CD4-positive, alpha-beta T cell treated with Interleukin-15 for 1 hour (primary cell): ENCODE measurements at regions not wholly inside any gene's neighbourhood (a gene's known extent, or its start where the extent isn't known, plus 50 kb on each side); places are given as distances from the start of the nearest gene placed in this dataset.

Experiments used
- DNase-seq: peaks from one replicate; pipeline ENCODE4 v3.0.0-alpha.2; 2020

GRCh38 chr16:79543219-79543618 is 57.3 kb downstream of the MAF start:
- DNase-seq, result no peak

GRCh38 chr16:79542237-79542774 is 58.2 kb downstream of the MAF start:
- DNase-seq, result no peak

GRCh38 chr16:79540825-79541595 is 59.5 kb downstream of the MAF start:
- DNase-seq, result no peak

GRCh38 chr16:79537584-79537983 is 63.0 kb downstream of the MAF start:
- no peak for DNase-seq

- DNase-seq, result no peak
Observed at GRCh38 chr16:79536958-79537357, 63.6 kb downstream of the MAF start.

- DNase-seq, result peak; percentile 21
Observed at GRCh38 chr16:79535130-79535529, 65.4 kb downstream of the MAF start.

DNA sequence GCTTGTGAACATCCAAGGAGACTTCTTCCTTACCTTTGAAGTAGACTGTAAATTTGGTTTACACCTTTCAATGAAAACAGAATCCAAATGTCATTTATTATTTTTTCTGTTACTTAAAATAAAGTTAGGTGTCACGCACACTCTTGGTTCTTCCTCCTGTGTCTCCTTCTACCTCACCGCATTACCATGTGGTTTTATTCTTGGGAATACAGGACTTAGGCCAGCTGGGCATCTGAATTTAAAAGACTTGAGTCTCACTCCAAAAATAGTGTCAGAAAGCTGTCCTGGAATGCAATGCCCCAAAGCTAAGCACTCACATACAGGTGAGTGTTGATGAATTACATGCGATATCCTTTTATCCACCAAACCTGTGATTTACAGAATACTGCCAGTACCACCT is 66.4 kb downstream of the MAF start:
- DNase-seq, result no peak

DNA sequence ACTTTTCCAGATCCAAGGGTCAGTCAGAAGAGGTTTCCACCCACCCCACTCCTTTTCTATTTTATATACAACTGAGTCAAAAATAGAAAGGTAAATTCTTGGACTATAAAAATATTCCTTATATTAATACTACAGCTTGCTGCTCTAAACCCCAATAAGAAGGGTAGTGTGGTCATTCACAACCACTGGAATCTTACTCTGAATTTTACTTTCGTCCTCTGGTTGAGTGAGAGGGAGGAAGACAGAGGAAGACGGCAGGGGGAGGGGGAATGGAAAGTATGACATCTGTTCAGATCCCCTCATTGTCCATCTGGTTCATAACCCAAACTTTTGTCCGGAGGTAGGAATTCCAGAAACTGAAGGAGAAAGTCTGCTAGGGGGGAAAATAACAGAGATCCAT is 67.2 kb downstream of the MAF start:
- DNase-seq, result no peak

GRCh38 chr16:79532785-79533184 is 67.8 kb downstream of the MAF start:
- DNase-seq, result no peak

GRCh38 chr16:79532273-79532672 is 68.3 kb downstream of the MAF start:
- no peak for DNase-seq

DNA sequence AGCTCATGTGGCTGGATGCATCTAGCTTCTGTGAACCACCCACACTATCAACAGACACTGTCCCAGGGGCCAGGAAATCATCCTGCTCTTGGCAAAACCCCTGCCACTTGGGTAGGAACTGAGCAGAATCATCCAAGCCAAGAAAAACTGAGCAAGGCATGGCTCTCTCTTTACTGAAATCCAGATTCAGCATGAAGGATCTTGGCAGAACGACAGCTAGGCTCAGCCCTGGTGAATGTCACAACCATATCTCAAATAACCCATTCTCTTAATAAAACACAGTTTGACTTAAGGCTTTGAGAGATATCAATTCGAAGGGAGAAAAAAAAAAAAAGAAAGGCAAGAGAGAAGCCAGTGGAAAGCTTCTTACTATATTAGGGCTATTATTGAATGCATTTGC is 72.2 kb downstream of the MAF start:
- no peak for DNase-seq

- DNase-seq, result no peak
Observed at GRCh38 chr16:79523971-79524370, 76.6 kb downstream of the MAF start.

GRCh38 chr16:79519448-79519847 is 81.1 kb downstream of the MAF start:
- peak; percentile 47 for DNase-seq

GRCh38 chr16:79517156-79517555 is 83.4 kb downstream of the MAF start:
- DNase-seq, result no peak

- DNase-seq, result no peak
Observed at GRCh38 chr16:79510879-79511278, 89.7 kb downstream of the MAF start.

DNA sequence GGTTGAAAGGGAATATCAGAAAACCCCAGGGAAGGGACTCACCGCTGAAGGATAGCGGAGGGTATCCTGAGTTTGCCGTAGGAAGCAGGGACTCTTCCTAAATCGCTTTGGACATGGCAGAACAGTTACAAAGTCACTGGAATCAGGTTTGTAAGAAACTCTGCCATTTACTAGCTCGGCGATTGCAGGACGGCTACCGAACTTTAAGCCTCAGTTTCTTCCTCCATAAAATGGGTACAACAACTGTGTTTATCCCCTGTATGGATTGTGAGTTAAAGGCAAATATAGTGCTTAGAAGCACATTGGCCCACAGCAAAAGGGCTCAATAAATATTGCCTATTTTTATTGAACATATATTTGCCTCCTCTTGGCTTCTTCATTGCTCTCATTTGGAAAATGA is 90.6 kb downstream of the MAF start:
- DNase-seq, result no peak

DNA sequence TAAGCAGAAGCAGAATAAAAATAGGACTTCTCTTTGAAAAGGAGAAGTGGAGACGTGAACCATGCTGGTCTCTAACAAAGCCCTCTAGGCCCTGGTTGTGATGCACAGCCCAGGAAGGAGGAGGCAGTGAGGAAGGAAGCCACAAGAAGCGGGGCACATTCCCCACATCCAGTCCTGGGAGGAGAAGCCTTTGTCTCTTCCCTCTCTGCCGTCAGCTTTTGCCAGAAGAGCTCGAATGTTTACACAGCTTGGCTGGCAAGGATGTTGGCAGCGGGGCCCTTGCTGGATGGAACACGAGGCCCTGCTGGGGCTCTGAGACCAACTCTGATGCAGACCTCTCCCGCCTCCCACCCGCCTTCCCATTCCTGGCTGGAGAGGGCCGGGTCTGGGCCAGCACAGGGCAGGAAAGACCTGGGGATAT is 91.3 kb downstream of the MAF start:
- DNase-seq, result no peak

DNA sequence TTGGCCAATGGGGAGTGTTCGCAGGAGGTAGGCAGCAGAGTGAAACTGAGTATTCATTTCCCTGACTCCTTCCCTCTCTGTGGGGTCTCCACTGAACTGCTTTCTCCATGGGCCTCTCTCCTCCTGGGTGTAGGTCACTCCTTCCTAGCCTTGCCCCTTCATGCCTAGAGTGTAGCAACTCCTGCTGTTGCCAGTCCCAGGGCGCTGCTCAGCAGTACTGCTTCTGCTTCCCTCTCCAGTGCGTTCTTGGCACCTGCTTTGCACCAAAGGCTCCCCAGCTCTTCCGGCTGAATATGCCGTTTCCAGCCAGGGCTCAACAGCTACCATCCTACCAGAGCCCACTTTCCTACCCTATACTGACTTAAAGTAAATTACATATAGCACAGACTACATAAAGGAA is 92.2 kb downstream of the MAF start:
- DNase-seq, result no peak

- no peak for DNase-seq
Observed at GRCh38 chr16:79505344-79505743, 95.2 kb downstream of the MAF start.

DNA sequence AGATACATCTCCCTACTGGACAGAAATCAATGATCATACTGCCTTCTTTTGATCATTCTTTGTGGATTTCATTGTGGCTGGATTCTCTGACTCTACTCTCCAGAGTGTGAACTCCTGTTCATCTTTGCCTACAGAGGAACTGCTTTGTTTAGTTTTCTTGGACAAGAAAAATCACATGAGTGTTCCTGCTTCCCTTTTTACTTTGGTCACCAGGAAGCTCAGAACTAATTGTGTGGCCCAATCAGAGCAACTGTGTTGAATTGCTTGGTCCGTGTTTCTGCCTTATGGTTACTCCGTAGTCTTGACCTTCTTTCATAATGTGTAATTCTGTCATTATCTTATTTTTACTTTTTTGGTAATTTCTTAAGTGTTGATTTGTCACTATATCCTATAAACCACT is 97.0 kb downstream of the MAF start:
- no peak for DNase-seq

DNA sequence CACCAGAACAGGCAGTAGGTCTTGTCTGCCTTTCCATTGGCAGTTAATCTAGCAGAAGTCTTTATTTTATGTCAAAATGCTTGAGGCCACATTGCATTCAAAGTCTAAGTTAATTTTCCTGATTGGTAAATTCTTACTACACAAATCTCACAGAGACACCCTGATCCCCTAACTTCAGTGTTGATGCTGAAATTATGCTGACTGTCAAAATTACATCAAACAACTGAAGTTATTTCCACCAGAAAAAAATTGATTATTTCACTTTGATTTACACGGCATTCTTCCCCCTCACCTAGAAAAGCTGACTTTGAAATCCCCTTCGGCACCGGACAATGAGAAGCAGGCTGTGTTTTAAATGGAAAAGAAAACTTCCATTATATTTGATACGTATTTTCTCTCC is 99.1 kb downstream of the MAF start:
- no peak for DNase-seq

- DNase-seq, result no peak
Observed at GRCh38 chr16:79500866-79501265, 99.7 kb downstream of the MAF start.

DNA sequence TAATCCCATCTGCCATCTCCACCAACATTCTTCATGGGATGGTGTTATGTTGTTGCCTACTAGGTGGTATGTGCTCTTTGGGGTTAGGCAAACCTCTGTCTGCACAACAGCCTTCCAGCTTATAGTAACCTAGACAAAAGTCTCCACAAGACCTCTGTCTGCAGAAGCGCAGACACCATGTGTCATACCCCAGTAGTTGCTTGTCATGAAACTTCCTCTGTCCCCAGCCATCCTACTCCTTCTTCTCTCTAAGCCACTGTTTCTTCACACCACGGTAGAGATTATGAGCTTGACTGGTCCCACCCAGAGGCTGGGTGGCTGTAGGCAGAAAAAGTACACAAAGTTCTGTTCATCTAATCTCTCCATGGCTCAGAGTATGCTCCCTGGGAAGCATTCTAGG is 100.3 kb downstream of the MAF start:
- DNase-seq, result no peak

- DNase-seq, result no peak
Observed at GRCh38 chr16:79498928-79499327, 101.6 kb downstream of the MAF start.
